ENCODE measurements at regions not wholly inside any gene's neighbourhood (a gene's known extent, or its start where the extent isn't known, plus 50 kb on each side); places are given as distances from the start of the nearest gene placed in this dataset.

GRCh38 chr12:65659681-65660080, 164.6 kb upstream of the HMGA2 start:
- TF ChIP-seq CTCF (IDR thresholded peaks at IDR 0.05) (no peak), POLR2A (IDR thresholded peaks at IDR 0.05) (no peak)

Measured in sigmoid colon (tissue), 3 donors.